Adrenal gland (tissue), 5 donors: ENCODE measurements at regions not wholly inside any gene's neighbourhood (a gene's known extent, or its start where the extent isn't known, plus 50 kb on each side); places are given as distances from the start of the nearest gene placed in this dataset.

Source experiments
- POLR2A ChIP-seq, 2 donors: fragments of 450-650 bp; IDR thresholded peaks; one replicate each; pipeline ENCODE4 v1.6.1; 2017; ENCODE audit warnings: antibody characterized with exemption in 2 of 2, mild to moderate bottlenecking in 2 of 2, moderate library complexity in 1 of 2
- TF ChIP-seq, protein P1 (sequence below), 6 experiments: fragments of 450-650 bp in 4 of 6; fragments of 200-600 bp in 2 of 6; sonication (generic) in 1 of 6; IDR thresholded peaks; 1 replicate in 5 of 6; 2 replicates in 1 of 6; pipeline versions ENCODE4 v1.5.1 to v1.8.0; 2016 to 2021; ENCODE audit warnings: antibody characterized with exemption in 6 of 6, mild to moderate bottlenecking in 2 of 6, moderate library complexity in 1 of 6
- donor health status: DM: no; HTN: no; CAD: no.

DNA sequence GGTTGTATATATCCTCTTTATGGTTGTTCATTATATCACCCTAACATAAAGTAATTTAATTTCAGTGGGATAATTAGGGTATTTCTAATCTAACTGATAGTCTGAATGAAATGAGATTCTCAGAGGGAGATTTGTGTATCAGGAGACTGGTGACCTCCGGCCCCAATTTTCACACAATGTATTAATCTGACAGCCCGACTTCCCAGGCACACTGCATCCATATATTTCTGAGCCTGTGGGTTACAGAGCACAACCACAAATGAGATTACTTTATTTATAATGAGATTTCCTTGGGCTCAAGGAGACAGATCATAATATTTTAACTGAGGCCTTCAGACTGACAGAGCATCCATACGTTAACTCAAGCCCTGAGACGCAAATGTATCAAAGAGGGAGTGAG is 125.9 kb downstream of the RCN1 start:
- TF ChIP-seq, protein P1, sequence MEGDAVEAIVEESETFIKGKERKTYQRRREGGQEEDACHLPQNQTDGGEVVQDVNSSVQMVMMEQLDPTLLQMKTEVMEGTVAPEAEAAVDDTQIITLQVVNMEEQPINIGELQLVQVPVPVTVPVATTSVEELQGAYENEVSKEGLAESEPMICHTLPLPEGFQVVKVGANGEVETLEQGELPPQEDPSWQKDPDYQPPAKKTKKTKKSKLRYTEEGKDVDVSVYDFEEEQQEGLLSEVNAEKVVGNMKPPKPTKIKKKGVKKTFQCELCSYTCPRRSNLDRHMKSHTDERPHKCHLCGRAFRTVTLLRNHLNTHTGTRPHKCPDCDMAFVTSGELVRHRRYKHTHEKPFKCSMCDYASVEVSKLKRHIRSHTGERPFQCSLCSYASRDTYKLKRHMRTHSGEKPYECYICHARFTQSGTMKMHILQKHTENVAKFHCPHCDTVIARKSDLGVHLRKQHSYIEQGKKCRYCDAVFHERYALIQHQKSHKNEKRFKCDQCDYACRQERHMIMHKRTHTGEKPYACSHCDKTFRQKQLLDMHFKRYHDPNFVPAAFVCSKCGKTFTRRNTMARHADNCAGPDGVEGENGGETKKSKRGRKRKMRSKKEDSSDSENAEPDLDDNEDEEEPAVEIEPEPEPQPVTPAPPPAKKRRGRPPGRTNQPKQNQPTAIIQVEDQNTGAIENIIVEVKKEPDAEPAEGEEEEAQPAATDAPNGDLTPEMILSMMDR (IDR thresholded peaks at IDR 0.05) = no peak
- TF ChIP-seq POLR2A (IDR thresholded peaks at IDR 0.05) = no peak
